Stimulated activated CD8-positive, alpha-beta memory T cell treated with anti-CD3 and anti-CD28 coated beads, Interleukin-12 subunit alpha, Interleukin-12 subunit beta, amount 100 ng/mL, for 24 hours (primary cell): ENCODE measurements at regions not wholly inside any gene's neighbourhood (a gene's known extent, or its start where the extent isn't known, plus 50 kb on each side); places are given as distances from the start of the nearest gene placed in this dataset.

Experiments used
- DNase-seq: peaks from one replicate; pipeline ENCODE4 v3.0.0-alpha.2; 2020; ENCODE audit errors: extremely low read depth

- DNase-seq = no peak
Measured at GRCh38 chr12:24560192-24560775, 388.6 kb downstream of the BCAT1 start.

GRCh38 chr12:24557738-24558137, 391.2 kb downstream of the BCAT1 start:
- no peak for DNase-seq

- DNase-seq = no peak
Measured at GRCh38 chr12:24555730-24556129, 393.2 kb downstream of the BCAT1 start.

- no peak for DNase-seq
Measured at GRCh38 chr12:24554612-24555295, 394.1 kb downstream of the BCAT1 start.

GRCh38 chr12:24553259-24553658, 395.6 kb downstream of the BCAT1 start:
- no peak for DNase-seq

GRCh38 chr12:24551163-24551786, 397.6 kb downstream of the BCAT1 start:
- no peak for DNase-seq

- DNase-seq = no peak
Measured at GRCh38 chr12:24550609-24551008, 398.3 kb downstream of the BCAT1 start.

- no peak for DNase-seq
Measured at GRCh38 chr12:24546661-24547060, 402.2 kb downstream of the BCAT1 start.

GRCh38 chr12:24546084-24546483, 402.8 kb downstream of the BCAT1 start:
- DNase-seq = no peak

GRCh38 chr12:24544368-24544767, 404.5 kb downstream of the BCAT1 start:
- DNase-seq = no peak

- DNase-seq = no peak
Measured at GRCh38 chr12:24541193-24541871, 407.6 kb downstream of the BCAT1 start.

- DNase-seq = no peak
Measured at GRCh38 chr12:24539646-24540045, 409.3 kb downstream of the BCAT1 start.

- DNase-seq = no peak
Measured at GRCh38 chr12:24537083-24537860, 411.6 kb downstream of the BCAT1 start.

- no peak for DNase-seq
Measured at GRCh38 chr12:24535334-24536069, 413.4 kb downstream of the BCAT1 start.

- DNase-seq = no peak
Measured at GRCh38 chr12:24534622-24535021, 414.3 kb downstream of the BCAT1 start.

- DNase-seq = no peak
Measured at GRCh38 chr12:24533716-24534352, 415.1 kb downstream of the BCAT1 start.

- DNase-seq = no peak
Measured at GRCh38 chr12:24530689-24531088, 418.2 kb downstream of the BCAT1 start.

- DNase-seq = no peak
Measured at GRCh38 chr12:24527102-24527501, 421.8 kb downstream of the BCAT1 start.

GRCh38 chr12:24522736-24523135, 426.2 kb downstream of the BCAT1 start:
- no peak for DNase-seq

GRCh38 chr12:24519759-24520158, 429.1 kb downstream of the BCAT1 start:
- DNase-seq = no peak

GRCh38 chr12:24517000-24517399, 431.9 kb downstream of the BCAT1 start:
- no peak for DNase-seq
